Neural progenitor cell (in vitro differentiated cells): ENCODE measurements at regions not wholly inside any gene's neighbourhood (a gene's known extent, or its start where the extent isn't known, plus 50 kb on each side); places are given as distances from the start of the nearest gene placed in this dataset.

Experiments used
- DNase-seq: peaks from one replicate; pipeline ENCODE4 v3.0.0-alpha.2; 2016; ENCODE audit warnings: low spot score
- H2AFZ ChIP-seq: fragments of 200-600 bp; sonication (generic); replicated peaks from 2 replicates; pipeline ENCODE4 v1.6.1; 2016; ENCODE audit warnings: antibody characterized with exemption
- H3F3A ChIP-seq: fragments of 200-600 bp; sonication (generic); 2 replicates; pipeline ENCODE4 v1.6.1; 2016; ENCODE audit warnings: antibody characterized with exemption, low read depth
- H3K27ac ChIP-seq: fragments of 200-600 bp; sonication (generic); 2 replicates; pipeline ENCODE4 v1.5.1; 2016; ENCODE audit warnings: mild to moderate bottlenecking
- H3K27me3 ChIP-seq: fragments of 200-600 bp; sonication (generic); 2 replicates; pipeline ENCODE4 v1.6.1; 2016; ENCODE audit warnings: mild to moderate bottlenecking, moderate library complexity
- H3K36me3 ChIP-seq: fragments of 200-600 bp; sonication (generic); 2 replicates; pipeline ENCODE4 v1.5.1; 2016
- H3K4me1 ChIP-seq: fragments of 200-600 bp; sonication (generic); 2 replicates; pipeline ENCODE4 v1.6.1; 2016; ENCODE audit warnings: mixed run types
- H3K4me2 ChIP-seq: fragments of 200-600 bp; sonication (generic); 2 replicates; pipeline ENCODE4 v1.6.1; 2016
- H3K4me3 ChIP-seq: fragments of 200-600 bp; sonication (generic); 2 replicates; pipeline ENCODE4 v1.5.1; 2016
- H3K79me2 ChIP-seq: fragments of 200-600 bp; sonication (generic); 2 replicates; pipeline ENCODE4 v1.6.1; 2016; ENCODE audit warnings: low read depth
- H3K9ac ChIP-seq: fragments of 200-600 bp; sonication (generic); 2 replicates; pipeline ENCODE4 v1.6.1; 2016
- H3K9me3 ChIP-seq: fragments of 200-600 bp; sonication (generic); 2 replicates; pipeline ENCODE4 v1.5.1; 2016; ENCODE audit warnings: low read depth
- H4K20me1 ChIP-seq: fragments of 200-600 bp; sonication (generic); 2 replicates; pipeline ENCODE4 v1.6.1; 2016; ENCODE audit warnings: low read depth
- H3K27ac Mint-ChIP-seq: 3 replicates; pipeline ENCODE4 v1.8.0; 2021; ENCODE audit warnings: mixed read lengths
- H3K27me3 Mint-ChIP-seq: 2 replicates; pipeline ENCODE4 v1.8.0; 2022; ENCODE audit warnings: low read depth, mild to moderate bottlenecking, inconsistent platforms, moderate library complexity, mixed read lengths; ENCODE audit not compliant: insufficient read depth
- H3K36me3 Mint-ChIP-seq: 3 replicates; pipeline ENCODE4 v1.8.0; 2021; ENCODE audit warnings: mixed read lengths
- H3K4me1 Mint-ChIP-seq: 3 replicates; pipeline ENCODE4 v1.8.0; 2021; ENCODE audit warnings: mixed read lengths
- H3K4me3 Mint-ChIP-seq: 3 replicates; pipeline ENCODE4 v1.8.0; 2021; ENCODE audit warnings: mild to moderate bottlenecking, moderate library complexity, mixed read lengths
- H3K9me3 Mint-ChIP-seq: 3 replicates; pipeline ENCODE4 v1.8.0; 2020; ENCODE audit warnings: mixed read lengths
- EZH2 ChIP-seq: fragments of 200-600 bp; sonication (generic); IDR thresholded peaks from 2 replicates; pipeline ENCODE4 v1.6.1; 2017; ENCODE audit warnings: antibody characterized with exemption, mild to moderate bottlenecking, moderate library complexity
- EZH2phosphoT487 ChIP-seq: fragments of 200-600 bp; sonication (generic); IDR thresholded peaks from 2 replicates; pipeline ENCODE4 v1.6.1; 2017; ENCODE audit warnings: antibody characterized with exemption
- TF ChIP-seq, protein P1 (sequence below): fragments of 200-600 bp; sonication (generic); IDR thresholded peaks from 2 replicates; pipeline ENCODE4 v1.5.1; 2017; ENCODE audit warnings: antibody characterized with exemption, mild to moderate bottlenecking

DNA sequence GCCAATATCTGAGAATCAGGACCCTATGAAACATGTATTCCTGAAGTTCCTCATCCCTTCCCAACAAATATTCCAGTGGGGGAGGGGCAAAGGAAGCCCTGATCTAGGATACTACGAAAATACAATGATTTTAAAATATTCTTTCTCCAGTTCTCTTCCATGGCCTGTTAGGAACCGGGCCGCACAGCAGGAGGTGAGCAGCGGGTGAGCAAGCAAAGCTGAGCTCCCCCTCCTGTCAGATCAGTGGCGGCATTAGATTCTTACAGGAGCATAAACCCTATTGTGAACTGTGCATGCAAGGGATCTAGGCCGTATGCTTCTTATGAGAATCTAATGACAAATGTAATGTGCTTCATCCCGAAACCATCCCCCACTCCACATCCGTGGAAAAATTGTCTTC, 370.8 kb downstream of the WDR11 start:
- H3K27me3 Mint-ChIP-seq = peaks cover 2% of the 10 kb centered on the region
- H3K9me3 ChIP-seq = no peaks in the 10 kb centered on the region
- peaks cover 11% of the 10 kb centered on the region for H3K4me1 Mint-ChIP-seq
- peak; percentile 26 for DNase-seq
- H4K20me1 ChIP-seq = no peaks in the 10 kb centered on the region
- H3K4me1 ChIP-seq = no peaks in the 10 kb centered on the region
- no peaks in the 10 kb centered on the region for H3K79me2 ChIP-seq
- no peak overlapping the region for H3K4me3 ChIP-seq
- no peak overlapping the region for H2AFZ ChIP-seq
- TF ChIP-seq EZH2phosphoT487 (no peak), EZH2 (no peak)
- TF ChIP-seq, protein P1, sequence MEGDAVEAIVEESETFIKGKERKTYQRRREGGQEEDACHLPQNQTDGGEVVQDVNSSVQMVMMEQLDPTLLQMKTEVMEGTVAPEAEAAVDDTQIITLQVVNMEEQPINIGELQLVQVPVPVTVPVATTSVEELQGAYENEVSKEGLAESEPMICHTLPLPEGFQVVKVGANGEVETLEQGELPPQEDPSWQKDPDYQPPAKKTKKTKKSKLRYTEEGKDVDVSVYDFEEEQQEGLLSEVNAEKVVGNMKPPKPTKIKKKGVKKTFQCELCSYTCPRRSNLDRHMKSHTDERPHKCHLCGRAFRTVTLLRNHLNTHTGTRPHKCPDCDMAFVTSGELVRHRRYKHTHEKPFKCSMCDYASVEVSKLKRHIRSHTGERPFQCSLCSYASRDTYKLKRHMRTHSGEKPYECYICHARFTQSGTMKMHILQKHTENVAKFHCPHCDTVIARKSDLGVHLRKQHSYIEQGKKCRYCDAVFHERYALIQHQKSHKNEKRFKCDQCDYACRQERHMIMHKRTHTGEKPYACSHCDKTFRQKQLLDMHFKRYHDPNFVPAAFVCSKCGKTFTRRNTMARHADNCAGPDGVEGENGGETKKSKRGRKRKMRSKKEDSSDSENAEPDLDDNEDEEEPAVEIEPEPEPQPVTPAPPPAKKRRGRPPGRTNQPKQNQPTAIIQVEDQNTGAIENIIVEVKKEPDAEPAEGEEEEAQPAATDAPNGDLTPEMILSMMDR = no peak
- no peaks in the 10 kb centered on the region for H3K27me3 ChIP-seq
- no peak overlapping the region for H3K4me3 Mint-ChIP-seq
- H3K27ac ChIP-seq = no peak overlapping the region
- H3K36me3 Mint-ChIP-seq = no peaks in the 10 kb centered on the region
- H3K4me2 ChIP-seq = peak overlapping the region; percentile 21
- no peaks in the 10 kb centered on the region for H3K36me3 ChIP-seq
- no peaks in the 10 kb centered on the region for H3F3A ChIP-seq
- H3K9me3 Mint-ChIP-seq = no peaks in the 10 kb centered on the region
- no peak overlapping the region for H3K27ac Mint-ChIP-seq
- no peak overlapping the region for H3K9ac ChIP-seq

DNA sequence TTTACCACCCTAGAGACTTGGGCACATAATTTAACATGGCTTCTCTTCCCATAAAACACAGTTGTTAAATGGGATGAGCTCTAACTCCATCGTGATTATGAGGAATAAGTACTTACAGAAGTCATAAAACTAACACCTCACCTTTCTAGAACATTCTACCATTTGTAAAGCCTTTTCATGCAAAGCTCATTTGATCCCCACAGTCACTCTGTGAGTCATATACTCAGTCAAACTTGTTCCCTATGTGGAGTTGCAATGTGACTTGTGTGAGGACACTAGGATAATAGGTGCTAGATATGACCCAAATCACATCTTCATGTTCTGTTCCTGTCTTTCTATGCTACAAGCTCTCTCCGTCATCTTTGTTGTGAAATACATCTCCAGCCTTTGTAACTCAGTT, 371.7 kb downstream of the WDR11 start:
- H2AFZ ChIP-seq = no peak overlapping the region
- no peak overlapping the region for H3K27ac ChIP-seq
- Mint-ChIP-seq H3K4me3 (no peak overlapping the region), H3K27ac (no peak overlapping the region), H3K4me1 (peaks cover 11% of the 10 kb centered on the region), H3K27me3 (peaks cover 5% of the 10 kb centered on the region), H3K9me3 (no peaks in the 10 kb centered on the region), H3K36me3 (no peaks in the 10 kb centered on the region)
- no peak overlapping the region for H3K4me2 ChIP-seq
- H3K27me3 ChIP-seq = no peaks in the 10 kb centered on the region
- H3K79me2 ChIP-seq = no peaks in the 10 kb centered on the region
- no peak overlapping the region for H3K9ac ChIP-seq
- no peaks in the 10 kb centered on the region for H3K36me3 ChIP-seq
- H3F3A ChIP-seq = no peaks in the 10 kb centered on the region
- no peaks in the 10 kb centered on the region for H3K9me3 ChIP-seq
- no peak for TF ChIP-seq EZH2phosphoT487
- no peak for TF ChIP-seq EZH2
- TF ChIP-seq, protein P1 = no peak
- no peaks in the 10 kb centered on the region for H3K4me1 ChIP-seq
- no peaks in the 10 kb centered on the region for H4K20me1 ChIP-seq
- no peak overlapping the region for H3K4me3 ChIP-seq
- DNase-seq = no peak

DNA sequence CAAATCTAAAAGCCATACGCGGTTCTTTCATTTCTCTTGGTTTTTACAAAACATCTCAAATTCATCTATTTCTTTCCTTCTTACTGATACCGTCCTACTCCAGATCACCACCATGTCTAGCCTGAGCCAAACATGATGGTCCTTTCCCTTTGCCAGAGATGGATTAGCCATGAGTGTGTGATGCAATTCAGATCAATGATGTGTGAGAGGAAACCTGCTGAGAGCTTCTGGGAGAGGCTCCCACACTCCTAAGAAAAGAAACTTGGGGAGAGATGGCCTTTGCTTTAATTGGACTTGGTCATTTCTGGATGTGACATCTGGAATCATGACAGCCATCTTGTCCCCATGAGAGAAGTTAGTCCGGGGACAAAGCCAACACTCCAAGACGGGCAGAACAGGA, 367.2 kb downstream of the FGFR2 start:
- Histone ChIP-seq H3K36me3 (no peaks in the 10 kb centered on the region), H3K4me1 (peaks cover 4% of the 10 kb centered on the region), H3F3A (no peaks in the 10 kb centered on the region), H3K27me3 (no peaks in the 10 kb centered on the region), H4K20me1 (no peaks in the 10 kb centered on the region), H3K27ac (no peak overlapping the region), H3K9me3 (no peaks in the 10 kb centered on the region), H3K79me2 (no peaks in the 10 kb centered on the region), H3K4me3 (no peak overlapping the region), H3K9ac (no peak overlapping the region), H2AFZ (no peak overlapping the region), H3K4me2 (no peak overlapping the region)
- H3K36me3 Mint-ChIP-seq = no peaks in the 10 kb centered on the region
- DNase-seq = no peak
- peaks cover 5% of the 10 kb centered on the region for H3K27me3 Mint-ChIP-seq
- peaks cover 8% of the 10 kb centered on the region for H3K4me1 Mint-ChIP-seq
- no peak overlapping the region for H3K4me3 Mint-ChIP-seq
- peak overlapping the region; percentile 30 for H3K27ac Mint-ChIP-seq
- peaks cover 2% of the 10 kb centered on the region for H3K9me3 Mint-ChIP-seq
- TF ChIP-seq EZH2phosphoT487 (no peak), EZH2 (no peak)
- TF ChIP-seq, protein P1 = no peak
